NCI-H345 (cell line): ENCODE measurements at regions not wholly inside any gene's neighbourhood (a gene's known extent, or its start where the extent isn't known, plus 50 kb on each side); places are given as distances from the start of the nearest gene placed in this dataset.

Experiments
- DNase-seq: peaks from one replicate; lab custom pipeline; 2025; lab: John Stamatoyannopoulos, UW

GRCh38 chr17:11081342-11081741 lies 159.7 kb upstream of the SHISA6 start:
- DNase-seq: no peak

- no peak for DNase-seq
Observed at GRCh38 chr17:11077673-11078072, 163.3 kb upstream of the SHISA6 start.

GRCh38 chr17:11074451-11074850 lies 166.6 kb upstream of the SHISA6 start:
- DNase-seq: no peak

- no peak for DNase-seq
Observed at GRCh38 chr17:11056926-11057325, 184.1 kb upstream of the SHISA6 start.

- DNase-seq: no peak
Observed at GRCh38 chr17:11053846-11054245, 187.2 kb upstream of the SHISA6 start.

GRCh38 chr17:11049539-11049938 lies 191.5 kb upstream of the SHISA6 start:
- no peak for DNase-seq

- DNase-seq: no peak
Observed at GRCh38 chr17:11047228-11047627, 193.8 kb upstream of the SHISA6 start.

- no peak for DNase-seq
Observed at GRCh38 chr17:11039342-11039741, 201.5 kb upstream of the PIRT start.

GRCh38 chr17:11035681-11036080 lies 197.8 kb upstream of the PIRT start:
- no peak for DNase-seq

- no peak for DNase-seq
Observed at GRCh38 chr17:11031787-11032186, 193.9 kb upstream of the PIRT start.

GRCh38 chr17:11029791-11030190 lies 191.9 kb upstream of the PIRT start:
- no peak for DNase-seq

GRCh38 chr17:11028349-11028748 lies 190.5 kb upstream of the PIRT start:
- no peak for DNase-seq

- no peak for DNase-seq
Observed at GRCh38 chr17:11026903-11027302, 189.0 kb upstream of the PIRT start.

- no peak for DNase-seq
Observed at GRCh38 chr17:11023639-11024479, 186.0 kb upstream of the PIRT start.

GRCh38 chr17:11006530-11006929 lies 168.6 kb upstream of the PIRT start:
- DNase-seq: no peak

GRCh38 chr17:11005940-11006339 lies 168.1 kb upstream of the PIRT start:
- no peak for DNase-seq

- DNase-seq: no peak
Observed at GRCh38 chr17:11002417-11002816, 164.5 kb upstream of the PIRT start.

GRCh38 chr17:11001651-11002050 lies 163.8 kb upstream of the PIRT start:
- DNase-seq: no peak

- DNase-seq: no peak
Observed at GRCh38 chr17:10999484-10999883, 161.6 kb upstream of the PIRT start.

- DNase-seq: no peak
Observed at GRCh38 chr17:10993126-10993525, 155.2 kb upstream of the PIRT start.

GRCh38 chr17:10992106-10992880 lies 154.4 kb upstream of the PIRT start:
- DNase-seq: no peak

- DNase-seq: no peak
Observed at GRCh38 chr17:10987786-10988185, 149.9 kb upstream of the PIRT start.

- no peak for DNase-seq
Observed at GRCh38 chr17:10984220-10984619, 146.3 kb upstream of the PIRT start.
